Nephron progenitor cell (in vitro differentiated cells): ENCODE measurements at regions not wholly inside any gene's neighbourhood (a gene's known extent, or its start where the extent isn't known, plus 50 kb on each side); places are given as distances from the start of the nearest gene placed in this dataset.
"Not testable (repeated sequence)": the region's sequence is repeated elsewhere in the genome, so short reads cannot be mapped to it uniquely, and the experiment has no call there.

Source experiments
- DNase-seq: peaks from one replicate; pipeline ENCODE4 v3.0.0; 2021
- H3K27ac Mint-ChIP-seq: 2 replicates; pipeline ENCODE4 v1.8.0; 2021; ENCODE audit warnings: mild to moderate bottlenecking, moderate library complexity, mixed read lengths
- H3K27me3 Mint-ChIP-seq: 2 replicates; pipeline ENCODE4 v1.8.0; 2021; ENCODE audit warnings: mild to moderate bottlenecking, low read depth, mixed read lengths; ENCODE audit not compliant: poor library complexity
- H3K36me3 Mint-ChIP-seq: 2 replicates; pipeline ENCODE4 v1.8.0; 2021; ENCODE audit warnings: low read depth, mixed read lengths
- H3K4me1 Mint-ChIP-seq: 2 replicates; pipeline ENCODE4 v1.8.0; 2021; ENCODE audit warnings: mixed read lengths
- H3K4me3 Mint-ChIP-seq: 2 replicates; pipeline ENCODE4 v1.8.0; 2021; ENCODE audit warnings: mild to moderate bottlenecking, moderate library complexity, mixed read lengths
- H3K9me3 Mint-ChIP-seq: 2 replicates; pipeline ENCODE4 v1.8.0; 2021; ENCODE audit warnings: mild to moderate bottlenecking, moderate library complexity, mixed read lengths
- CTCF ChIP-seq: fragments of 200-600 bp; sonication (generic); IDR thresholded peaks from 2 replicates; pipeline ENCODE4 v1.5.0; 2021; ENCODE audit warnings: antibody characterized with exemption

DNA sequence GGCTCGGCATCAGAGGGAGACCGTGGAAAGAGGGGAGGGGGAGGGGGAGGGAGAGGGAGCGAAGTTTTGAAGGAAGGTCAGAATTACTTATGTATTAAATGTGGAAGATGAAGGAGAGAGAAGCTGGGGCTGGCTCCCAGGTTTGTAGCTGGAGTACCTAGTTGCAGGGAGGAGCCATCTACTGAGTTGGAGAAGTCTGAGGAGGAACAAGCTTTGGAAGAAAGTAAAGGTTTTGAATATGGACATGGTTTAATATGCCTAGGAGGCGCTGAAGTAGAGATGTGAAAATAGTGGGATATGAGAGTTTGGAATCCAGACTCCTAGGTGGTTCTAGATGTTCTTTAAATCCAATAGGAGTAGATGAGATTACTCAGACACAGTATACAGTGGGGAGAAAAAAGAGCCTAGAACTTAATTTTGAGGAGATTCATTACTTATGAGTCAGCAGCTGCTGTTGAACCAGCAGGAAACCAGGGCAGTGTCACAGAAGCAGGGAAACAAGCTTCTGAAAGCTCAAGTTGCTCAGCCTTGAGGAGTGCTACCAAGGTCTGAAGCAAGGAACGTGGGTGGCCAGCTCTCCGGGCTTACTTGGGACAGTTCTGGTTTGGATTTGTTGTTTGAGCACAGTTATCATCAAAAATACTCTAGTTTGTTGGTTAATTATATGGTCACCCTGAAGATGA lies 149.3 kb downstream of the UTRN start:
- H3K4me3 Mint-ChIP-seq = no peak overlapping the region
- DNase-seq = no peak
- H3K9me3 Mint-ChIP-seq = peaks cover 20% of the 10 kb centered on the region
- H3K27me3 Mint-ChIP-seq = no peaks in the 10 kb centered on the region
- TF ChIP-seq CTCF = no peak
- H3K36me3 Mint-ChIP-seq = peaks cover 68% of the 10 kb centered on the region
- no peaks in the 10 kb centered on the region for H3K4me1 Mint-ChIP-seq
- H3K27ac Mint-ChIP-seq = no peak overlapping the region

- TF ChIP-seq CTCF = no peak
- peak overlapping the region; percentile 82 for H3K27ac Mint-ChIP-seq
- H3K4me1 Mint-ChIP-seq = no peaks in the 10 kb centered on the region
- H3K4me3 Mint-ChIP-seq = no peak overlapping the region
- no peaks in the 10 kb centered on the region for H3K27me3 Mint-ChIP-seq
- peaks cover 31% of the 10 kb centered on the region for H3K9me3 Mint-ChIP-seq
- peaks cover 79% of the 10 kb centered on the region for H3K36me3 Mint-ChIP-seq
- no peak for DNase-seq
Measured at GRCh38 chr6:144435602-144436426, 150.7 kb downstream of the UTRN start.

DNA sequence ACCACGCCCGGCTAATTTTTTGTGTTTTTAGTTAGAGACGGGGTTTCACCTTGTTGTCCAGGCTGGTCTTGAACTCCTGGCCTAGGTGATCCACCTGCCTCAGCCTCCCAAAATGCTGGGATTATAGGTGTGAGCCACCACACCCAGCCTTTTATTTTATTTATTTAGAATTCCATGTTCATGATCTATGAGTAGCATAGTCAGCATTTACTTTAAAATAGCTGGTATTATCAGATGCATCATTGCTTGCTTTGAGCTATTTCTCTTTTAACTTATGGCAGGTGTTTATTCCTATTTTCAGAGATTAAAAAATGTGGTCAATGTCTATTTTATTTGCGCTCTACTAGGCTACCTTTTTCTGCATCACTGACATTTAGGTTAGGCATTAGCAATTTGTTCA lies 152.0 kb downstream of the UTRN start:
- no peaks in the 10 kb centered on the region for H3K27me3 Mint-ChIP-seq
- no peak for TF ChIP-seq CTCF
- H3K4me3 Mint-ChIP-seq = no peak overlapping the region
- H3K4me1 Mint-ChIP-seq = no peaks in the 10 kb centered on the region
- no peak for DNase-seq
- peaks cover 79% of the 10 kb centered on the region for H3K36me3 Mint-ChIP-seq
- H3K27ac Mint-ChIP-seq = no peak overlapping the region
- H3K9me3 Mint-ChIP-seq = peaks cover 44% of the 10 kb centered on the region

- no peaks in the 10 kb centered on the region for H3K27me3 Mint-ChIP-seq
- peaks cover 84% of the 10 kb centered on the region for H3K36me3 Mint-ChIP-seq
- peaks cover 45% of the 10 kb centered on the region for H3K9me3 Mint-ChIP-seq
- no peaks in the 10 kb centered on the region for H3K4me1 Mint-ChIP-seq
- DNase-seq = no peak
- H3K4me3 Mint-ChIP-seq = no peak overlapping the region
- no peak overlapping the region for H3K27ac Mint-ChIP-seq
- TF ChIP-seq CTCF = no peak
Measured at GRCh38 chr6:144438103-144438502, 153.0 kb downstream of the UTRN start.

DNA sequence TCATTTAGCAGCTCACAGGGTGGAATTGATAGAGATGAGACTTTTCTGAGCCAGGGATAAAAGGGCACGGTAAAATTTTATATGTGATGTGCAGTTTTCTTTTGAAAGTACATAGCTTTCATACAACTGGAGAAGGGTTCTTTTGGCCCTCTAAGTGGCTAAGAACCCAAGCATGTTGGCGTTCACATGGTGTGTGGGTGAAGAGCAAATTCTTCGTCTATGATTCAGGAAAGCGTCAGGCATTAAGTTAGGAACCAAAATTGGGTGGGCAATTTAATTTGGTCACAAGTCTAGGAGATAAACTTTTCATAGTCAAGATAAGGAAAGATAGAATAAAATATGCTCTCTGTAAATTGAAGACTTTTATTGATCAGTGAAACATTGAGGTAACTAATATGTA lies 153.9 kb downstream of the UTRN start:
- peaks cover 44% of the 10 kb centered on the region for H3K9me3 Mint-ChIP-seq
- no peaks in the 10 kb centered on the region for H3K27me3 Mint-ChIP-seq
- no peak overlapping the region for H3K4me3 Mint-ChIP-seq
- DNase-seq = no peak
- TF ChIP-seq CTCF = no peak
- peaks cover 87% of the 10 kb centered on the region for H3K36me3 Mint-ChIP-seq
- H3K27ac Mint-ChIP-seq = no peak overlapping the region
- no peaks in the 10 kb centered on the region for H3K4me1 Mint-ChIP-seq

- H3K9me3 Mint-ChIP-seq = peaks cover 35% of the 10 kb centered on the region
- peaks cover 78% of the 10 kb centered on the region for H3K36me3 Mint-ChIP-seq
- not testable (repeated sequence) for H3K27ac Mint-ChIP-seq, H3K27me3 Mint-ChIP-seq, H3K4me3 Mint-ChIP-seq, H3K4me1 Mint-ChIP-seq, DNase-seq
Measured at GRCh38 chr6:144441801-144442200, 156.7 kb downstream of the UTRN start.
